ENCODE measurements at regions not wholly inside any gene's neighbourhood (a gene's known extent, or its start where the extent isn't known, plus 50 kb on each side); places are given as distances from the start of the nearest gene placed in this dataset.
"Not testable (repeated sequence)": the region's sequence is repeated elsewhere in the genome, so short reads cannot be mapped to it uniquely, and the experiment has no call there.

DNA sequence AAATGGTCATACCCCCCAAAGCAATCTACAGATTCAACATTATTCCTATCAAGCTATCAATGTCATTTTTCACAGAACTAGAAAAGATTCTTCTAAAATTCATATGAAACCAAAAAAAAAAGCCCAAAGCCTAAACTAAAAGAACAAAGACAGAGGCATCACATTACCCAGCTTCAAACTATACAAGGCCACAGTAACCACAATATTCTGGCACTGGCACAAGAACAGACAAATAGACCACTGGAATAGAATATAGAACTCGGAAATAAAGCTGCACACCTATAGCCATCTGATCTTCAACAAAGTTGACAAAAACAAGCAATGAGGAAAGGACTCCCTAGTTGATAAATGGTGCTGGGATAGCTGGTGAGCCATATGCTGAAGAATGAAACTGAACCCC, 89.2 kb upstream of the PCED1B start:
- no peak for DNase-seq

DNA sequence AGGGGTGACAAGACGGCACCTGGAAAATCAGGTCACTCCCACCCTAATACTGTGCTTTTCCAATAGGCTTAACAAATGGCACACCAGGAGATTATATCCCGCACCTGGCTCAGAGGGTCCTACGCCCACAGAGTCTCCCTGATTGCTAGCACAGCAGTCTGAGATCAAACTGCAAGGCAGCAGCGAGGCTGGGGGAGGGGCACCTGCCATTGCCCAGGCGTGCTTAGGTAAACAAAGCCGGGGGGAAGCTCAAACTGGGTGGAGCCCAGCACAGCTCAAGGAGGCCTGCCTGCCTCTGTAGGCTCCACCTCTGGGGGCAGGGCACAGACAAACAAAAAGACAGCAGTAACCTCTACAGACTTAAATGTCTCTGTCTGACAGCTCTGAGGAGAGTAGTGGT, 87.4 kb upstream of the PCED1B start:
- not testable (repeated sequence) for DNase-seq

DNA sequence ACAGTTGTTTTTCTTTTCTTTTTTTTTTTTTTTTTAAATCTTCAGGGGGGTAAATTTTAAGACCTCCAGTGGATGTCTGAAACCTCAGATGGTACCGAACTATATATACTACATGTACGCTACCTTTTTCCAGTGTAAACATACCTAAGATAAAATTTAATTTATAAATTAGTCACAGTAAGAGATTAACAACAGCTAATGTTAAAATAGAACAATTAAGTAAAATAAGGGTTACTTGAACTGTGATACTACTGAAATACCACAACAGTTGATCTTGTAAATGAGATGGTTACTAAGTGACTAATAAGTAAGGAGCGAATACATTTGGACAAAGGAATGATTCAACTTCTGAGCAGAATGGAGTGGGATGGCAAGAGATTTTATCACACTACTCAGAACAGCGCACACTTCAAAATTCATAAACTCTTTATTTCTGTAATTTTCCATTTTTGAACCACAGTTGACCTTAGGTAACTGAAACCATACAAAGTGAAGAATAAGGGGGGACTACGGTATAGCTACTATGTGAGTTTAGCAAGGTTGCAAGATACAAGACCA, 80.5 kb upstream of the PCED1B start:
- no peak for DNase-seq

DNA sequence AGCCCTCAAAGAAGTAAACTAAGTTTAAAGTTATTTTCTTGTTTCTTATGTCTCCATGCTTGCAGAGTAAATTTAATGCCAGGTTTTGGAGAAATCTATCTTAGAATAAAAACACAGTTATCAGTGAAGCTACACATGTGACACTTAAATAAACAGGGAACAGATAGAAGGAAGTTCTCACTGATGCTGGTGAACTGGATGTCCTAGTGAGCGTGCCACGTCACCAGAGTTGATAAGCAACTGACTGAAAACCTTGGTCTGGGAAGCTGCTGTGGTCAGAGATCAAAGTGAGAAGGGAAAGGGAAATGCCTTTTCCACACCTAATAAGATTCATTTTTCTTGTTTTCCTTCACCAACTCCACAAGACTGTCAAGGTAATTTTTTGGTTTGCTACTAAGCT, 74.8 kb upstream of the PCED1B start:
- DNase-seq, result no peak

DNA sequence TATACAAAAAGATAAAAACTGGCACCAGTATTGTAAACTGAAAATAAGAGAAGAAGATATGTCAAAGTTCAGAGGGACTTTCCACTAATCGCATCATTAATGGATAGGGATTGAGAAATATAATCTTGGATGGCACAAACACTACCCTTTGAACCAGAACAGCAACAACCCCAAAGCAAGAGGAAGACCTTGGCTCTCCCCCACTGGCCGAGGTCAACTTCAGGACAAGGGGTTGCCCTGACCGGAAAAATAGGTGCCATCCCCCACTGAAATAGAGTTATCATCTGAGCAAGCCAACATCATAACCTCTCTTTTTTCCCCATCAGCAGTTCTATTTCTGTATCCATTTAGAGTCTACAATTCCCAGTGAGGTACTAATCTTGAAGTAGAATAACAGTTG, 72.4 kb upstream of the PCED1B start:
- DNase-seq, result no peak

DNA sequence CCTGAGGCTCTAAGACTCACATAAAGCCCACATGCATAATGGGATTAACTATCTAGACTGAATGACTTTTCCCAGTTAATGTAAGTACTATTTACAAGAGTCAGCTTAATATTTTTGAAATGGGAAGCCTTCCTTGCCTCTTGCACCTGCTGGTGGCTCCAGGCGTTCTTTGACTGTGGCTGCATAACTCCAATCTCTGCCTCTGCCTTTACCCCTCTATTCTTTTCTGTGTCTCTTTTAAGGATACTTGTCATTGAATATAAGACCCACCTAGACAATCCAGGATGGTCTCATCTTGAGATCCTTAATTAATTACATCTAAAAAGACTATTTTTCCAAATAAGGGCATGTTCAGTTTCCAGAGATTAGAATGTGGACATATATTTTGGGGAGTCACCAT, 66.9 kb upstream of the PCED1B start:
- DNase-seq, result no peak

DNA sequence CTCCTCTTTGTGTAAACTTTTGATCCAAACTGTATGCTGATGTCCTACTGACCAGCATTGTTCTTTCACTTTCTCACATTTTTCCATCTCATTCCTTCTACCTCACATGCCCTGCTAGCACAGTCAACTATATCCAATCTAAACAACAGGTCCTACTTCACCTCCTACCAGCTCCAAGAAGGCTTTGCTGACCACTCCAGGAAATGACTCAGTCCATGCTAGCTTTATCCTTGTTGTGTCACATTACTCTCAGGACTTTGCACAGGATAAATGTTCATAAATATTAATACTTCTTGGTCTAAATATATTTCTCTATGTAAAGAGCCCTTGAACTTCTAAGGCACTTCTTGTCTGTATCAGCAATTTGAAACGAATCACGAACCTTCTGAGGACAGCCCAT, 64.9 kb upstream of the PCED1B start:
- no peak for DNase-seq

DNA sequence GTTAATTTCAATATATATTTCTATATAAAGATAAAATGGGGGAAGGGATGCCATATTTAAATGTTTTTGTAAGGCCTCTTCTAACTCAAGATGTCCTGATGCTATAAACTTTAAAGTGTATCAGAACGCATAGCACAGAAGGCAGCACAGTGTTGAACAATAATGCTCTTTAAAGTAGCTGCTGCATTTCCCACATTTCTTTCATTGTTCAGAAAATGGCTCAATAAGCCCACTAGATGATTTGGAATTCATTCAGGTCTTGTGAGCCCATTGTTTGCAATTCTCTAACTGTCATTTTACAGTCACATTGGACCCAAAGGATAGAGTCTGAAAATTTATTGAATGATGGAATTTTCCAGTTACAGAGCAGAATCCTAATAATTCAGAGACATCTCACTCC, 64.0 kb upstream of the PCED1B start:
- no peak for DNase-seq

DNA sequence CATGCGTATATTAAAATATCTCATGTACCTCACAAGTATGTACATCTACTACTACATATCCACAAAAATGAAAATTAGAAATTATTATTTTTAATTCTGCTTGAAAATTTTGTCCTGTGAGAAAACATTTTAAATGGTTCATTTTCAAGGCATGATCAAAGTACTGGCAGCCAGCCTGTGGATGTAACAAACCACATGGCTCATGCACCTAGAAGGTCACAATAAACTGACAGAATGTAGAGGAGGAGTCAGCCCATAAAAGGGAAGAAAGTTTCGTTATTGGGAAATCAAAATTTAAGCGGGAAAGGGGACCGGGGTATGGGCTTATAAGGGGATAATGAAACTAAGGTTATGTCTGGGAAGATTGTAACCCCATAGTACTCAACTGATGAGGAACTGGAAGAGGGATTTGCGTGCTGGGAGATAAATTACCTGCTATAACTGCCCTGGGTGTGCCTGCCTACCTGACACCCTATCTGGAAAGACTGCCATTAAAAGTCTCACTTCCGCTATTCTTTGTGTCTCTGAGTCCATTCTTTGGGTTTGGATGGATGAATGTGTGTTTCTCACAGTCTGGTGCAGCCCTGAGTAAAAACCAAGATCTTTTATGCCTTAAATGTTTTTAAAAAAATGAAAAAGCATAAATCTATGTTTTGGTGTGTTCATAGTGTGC, 62.2 kb upstream of the PCED1B start:
- no peak for DNase-seq

DNA sequence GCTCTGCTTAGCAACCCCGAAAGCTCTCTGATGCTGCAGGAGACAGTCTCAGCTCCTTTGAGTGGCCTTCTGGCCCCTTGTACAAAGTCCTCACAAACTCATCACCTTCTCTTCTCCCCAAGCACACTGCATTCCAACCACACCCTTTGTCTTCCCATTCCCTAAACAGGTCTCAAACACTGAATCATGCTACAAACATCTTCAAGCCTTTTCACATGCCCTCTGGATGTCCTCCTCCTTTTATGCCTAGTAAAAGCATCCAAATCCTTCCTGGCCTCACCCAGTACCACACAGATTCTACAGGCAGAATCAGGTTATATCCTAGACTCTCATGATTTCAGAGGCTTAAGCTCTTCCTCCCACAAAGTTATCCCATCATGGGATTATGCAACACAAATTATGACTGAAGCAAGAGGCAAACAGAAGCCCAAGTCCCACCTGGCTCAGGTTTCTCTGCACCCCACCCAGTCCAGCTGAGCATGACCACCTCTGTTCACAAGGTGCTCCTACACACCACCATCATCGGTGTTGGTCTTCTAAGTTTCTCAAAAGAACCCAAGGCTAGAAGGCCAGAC, 61.4 kb upstream of the PCED1B start:
- DNase-seq, result no peak

DNA sequence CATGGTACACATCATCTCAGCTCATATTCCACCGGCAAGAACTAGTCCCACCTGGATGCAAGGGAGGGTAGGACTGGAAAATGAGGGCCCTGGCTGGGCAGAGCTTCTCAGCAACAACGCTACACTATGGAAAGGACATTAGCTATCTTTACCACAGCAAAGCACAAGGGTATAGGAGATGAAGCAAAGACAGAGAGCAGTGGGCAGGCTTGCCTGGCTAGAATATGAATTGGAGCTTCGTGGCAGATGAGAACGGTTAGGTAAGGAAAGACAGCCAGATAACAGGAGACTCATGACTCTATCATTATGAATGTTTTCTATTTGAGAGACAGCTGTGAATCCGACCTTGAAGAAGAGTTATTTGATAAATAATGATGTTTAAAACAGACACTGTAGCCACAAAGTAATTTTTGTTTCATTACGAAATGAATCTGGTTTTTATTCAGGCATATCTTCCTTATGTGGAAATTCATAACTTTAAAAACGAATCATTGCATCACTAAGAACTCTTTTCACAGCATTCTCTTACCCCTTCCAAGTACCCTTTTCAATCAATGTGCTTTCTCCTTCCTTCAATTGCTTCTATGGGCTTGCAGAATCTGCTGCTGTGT, 59.1 kb upstream of the PCED1B start:
- DNase-seq, result no peak

DNA sequence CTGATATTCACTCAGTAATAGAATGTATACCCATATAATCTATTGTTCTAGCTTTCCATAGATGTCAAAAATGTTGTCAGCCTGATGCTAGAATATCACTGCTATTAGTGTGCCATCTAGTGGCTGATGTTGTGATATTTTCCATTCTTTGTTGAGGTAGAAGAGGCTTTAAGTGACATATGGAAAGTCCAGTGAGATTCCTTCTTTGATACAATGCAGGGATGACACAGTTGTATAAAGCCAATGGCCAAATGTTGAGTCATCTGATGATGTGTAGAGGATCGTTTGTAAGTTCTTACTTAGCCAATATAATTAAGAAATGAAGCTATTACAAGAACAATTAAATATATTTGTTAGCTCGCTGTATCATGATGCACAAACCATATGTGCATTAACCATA, 58.1 kb upstream of the PCED1B start:
- peak; percentile 78 for DNase-seq

DNA sequence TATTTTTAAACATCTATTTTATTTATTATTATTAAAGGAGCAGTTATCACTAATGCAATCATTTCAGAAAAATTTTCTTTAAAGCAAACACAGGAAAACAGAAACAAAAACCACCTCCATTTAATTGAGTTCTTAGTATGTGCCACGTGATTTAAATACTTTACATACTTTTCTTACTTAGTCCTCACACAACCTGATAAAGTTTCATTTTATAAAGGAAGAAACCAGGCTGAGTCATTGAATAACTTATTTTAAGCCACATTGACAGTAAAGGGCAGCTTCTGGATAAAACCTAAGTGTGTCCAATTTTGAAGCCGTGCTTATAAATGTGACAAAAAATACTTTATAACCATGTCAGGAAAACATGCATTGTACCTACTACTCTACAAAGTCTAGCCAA, 57.1 kb upstream of the PCED1B start:
- no peak for DNase-seq

DNA sequence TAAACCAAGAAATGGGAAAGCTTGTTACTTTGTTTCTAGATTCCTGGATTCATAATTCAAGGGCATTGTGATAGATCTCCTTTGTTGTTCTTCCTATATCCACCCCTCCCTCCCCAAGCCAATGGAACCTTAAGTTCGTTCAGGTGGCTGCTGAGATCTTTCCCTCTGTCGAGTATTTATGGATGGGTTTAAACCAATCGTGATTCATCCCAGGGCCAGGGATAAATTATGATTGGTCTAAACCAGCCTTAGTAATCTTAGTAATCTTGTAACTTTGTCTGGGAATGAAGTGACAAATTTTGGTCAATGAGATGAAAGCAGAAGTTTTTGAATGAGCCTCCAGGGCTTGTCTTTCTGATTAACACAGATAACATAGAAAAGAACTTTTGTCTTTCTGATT, 56.1 kb upstream of the PCED1B start:
- DNase-seq, result no peak

DNA sequence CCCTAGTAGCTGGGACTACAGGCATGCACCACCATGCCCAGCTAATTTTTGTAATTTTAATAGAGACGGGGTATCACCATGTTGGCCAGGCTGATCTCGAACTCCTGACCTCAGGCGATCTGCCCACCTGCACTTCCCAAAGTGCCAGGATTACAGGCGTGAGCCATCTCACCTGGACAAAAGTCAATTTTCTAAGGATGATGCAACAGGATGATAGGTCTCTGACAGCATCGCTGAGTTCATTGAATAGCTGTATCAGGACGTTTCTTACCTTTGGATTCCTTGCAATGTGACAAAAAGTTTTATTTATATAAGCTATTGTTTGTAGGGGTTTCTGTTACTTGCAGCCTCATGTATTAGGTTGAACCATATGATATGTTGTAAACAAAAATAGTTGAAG, 55.5 kb upstream of the PCED1B start:
- DNase-seq, result no peak

DNA sequence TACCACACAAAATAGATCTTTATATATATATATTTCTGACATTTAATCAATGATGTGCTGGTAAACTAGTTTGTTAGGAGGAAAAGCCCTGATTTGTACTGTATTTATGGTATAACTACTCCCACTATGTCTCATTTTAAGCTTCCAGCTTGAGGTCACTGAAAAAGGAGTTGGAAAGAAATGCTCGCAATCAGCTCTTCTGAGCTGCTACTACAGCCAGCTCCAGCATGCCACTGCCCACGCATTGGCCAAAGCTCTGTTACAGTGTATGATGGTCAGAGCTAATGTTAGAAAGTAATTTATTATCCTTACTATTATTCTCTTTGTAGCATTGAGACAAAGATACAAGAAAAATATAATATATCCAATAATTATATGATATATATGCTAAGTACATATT, 55.0 kb upstream of the PCED1B start:
- no peak for DNase-seq

DNA sequence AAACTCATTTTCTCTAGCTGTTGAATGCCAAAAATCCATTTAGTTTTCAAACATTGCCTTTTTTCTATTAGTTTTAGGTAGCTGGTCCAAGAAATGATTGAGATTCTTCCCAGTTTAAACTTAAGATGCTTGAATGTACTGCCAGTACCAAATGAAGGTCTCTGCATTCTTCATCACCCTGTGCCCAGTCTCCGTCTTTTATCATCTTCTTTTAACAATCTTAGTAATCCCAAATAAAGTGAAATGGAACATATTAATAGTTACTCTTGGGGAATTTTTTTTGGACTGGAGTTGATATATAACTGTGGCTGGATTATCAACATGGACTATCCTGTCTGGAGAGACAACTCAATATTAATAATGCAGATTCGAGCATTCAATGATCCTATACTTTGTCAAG, 54.1 kb upstream of the PCED1B start:
- no peak for DNase-seq

DNA sequence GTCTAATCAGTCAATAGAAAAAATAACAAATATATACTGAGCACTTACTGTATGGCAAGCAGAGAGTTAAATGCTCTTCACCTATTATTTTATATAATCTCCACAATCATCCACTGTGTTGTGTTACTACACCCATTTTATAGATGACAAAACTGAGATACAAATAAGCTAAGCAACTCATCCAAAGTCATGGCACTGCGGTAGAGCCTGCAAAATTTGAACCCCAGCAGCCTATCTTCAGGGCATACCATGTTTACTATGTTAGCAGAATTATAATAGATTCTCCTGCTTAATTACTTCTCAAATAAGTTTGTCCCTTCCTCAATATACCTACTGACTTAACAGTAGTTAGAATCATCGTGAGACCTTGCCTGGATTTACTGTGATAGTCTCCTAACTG, 53.6 kb upstream of the PCED1B start:
- DNase-seq, result no peak

DNA sequence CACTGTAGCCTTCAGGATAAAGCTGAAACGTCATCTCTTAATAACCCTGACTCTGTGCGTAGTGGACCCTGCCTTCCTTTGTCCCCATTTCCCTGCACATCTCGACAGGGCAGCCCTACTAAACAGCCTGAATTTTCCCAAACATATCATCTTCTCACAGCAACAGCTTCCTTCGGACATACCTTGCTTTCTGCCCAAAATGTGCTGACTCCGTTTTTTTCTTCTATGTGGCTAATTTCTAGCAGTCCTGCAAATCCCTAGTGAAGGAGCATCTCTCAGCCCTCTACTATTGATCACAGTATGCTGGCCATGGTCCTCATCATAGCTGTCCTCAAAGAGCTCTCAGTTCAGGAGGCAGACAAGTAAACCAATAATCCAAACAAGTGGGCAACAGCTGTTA, 53.1 kb upstream of the PCED1B start:
- DNase-seq, result no peak
